Right lobe of liver (tissue), 4 donors: ENCODE measurements at regions not wholly inside any gene's neighbourhood (a gene's known extent, or its start where the extent isn't known, plus 50 kb on each side); places are given as distances from the start of the nearest gene placed in this dataset.

Source experiments
- CTCF ChIP-seq, 4 donors: fragments of 200-600 bp in 3 of 4; fragments of 450-650 bp in 1 of 4; IDR thresholded peaks; one replicate each; pipeline versions ENCODE4 v1.5.1 to v1.8.0; 2016 to 2022; ENCODE audit warnings: antibody characterized with exemption in 4 of 4, mild to moderate bottlenecking in 2 of 4
- POLR2A ChIP-seq: fragments of 450-650 bp; IDR thresholded peaks from one replicate; pipeline ENCODE4 v1.6.1; 2017; ENCODE audit warnings: antibody characterized with exemption, mild to moderate bottlenecking
- donor health status: DM: no; HTN: no; CAD: no.
- donor health status: DM: no; HTN: no; CAD: no.
- donor health status: DM: no; HTN: yes; CAD: no.

GRCh38 chr12:40156021-40156764 is 50.3 kb upstream of the SLC2A13 start:
- TF ChIP-seq CTCF (IDR thresholded peaks at IDR 0.05) (no peak), POLR2A (no peak)
